ENCODE measurements at regions not wholly inside any gene's neighbourhood (a gene's known extent, or its start where the extent isn't known, plus 50 kb on each side); places are given as distances from the start of the nearest gene placed in this dataset.
"Not testable (repeated sequence)": the region's sequence is repeated elsewhere in the genome, so short reads cannot be mapped to it uniquely, and the experiment has no call there.

DNA sequence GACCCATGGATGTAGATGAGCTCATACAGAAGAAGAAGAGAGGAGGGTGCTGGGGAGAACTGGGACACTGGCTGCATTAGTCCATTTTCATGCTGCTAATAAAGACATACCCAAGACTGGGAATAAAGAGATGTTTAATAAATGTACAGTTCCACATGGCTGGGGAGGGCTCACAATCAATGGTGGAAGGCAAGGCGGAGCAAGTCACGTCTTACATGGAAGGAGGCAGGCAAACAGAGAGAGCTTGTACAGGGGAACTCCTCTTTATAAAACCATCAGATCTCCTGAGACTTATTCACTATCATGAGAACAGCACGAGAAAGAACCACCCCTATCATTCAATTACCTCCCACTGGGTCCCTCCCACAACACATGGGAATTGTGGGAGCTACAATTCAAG lies 625.5 kb downstream of the MATN1 start:
- not testable (repeated sequence) for TF ChIP-seq OSR1 (CRISPR knock-in tag; IDR thresholded peaks at IDR 0.05); ZFP3 (CRISPR knock-in tag; IDR thresholded peaks at IDR 0.05); ZNF70 (CRISPR knock-in tag; IDR thresholded peaks at IDR 0.05); CSDC2 (CRISPR knock-in tag; IDR thresholded peaks at IDR 0.05); ISL1 (CRISPR knock-in tag; IDR thresholded peaks at IDR 0.05); PPARA (CRISPR knock-in tag; IDR thresholded peaks at IDR 0.05; ENCODE audit: borderline replicate concordance)
- TF ChIP-seq, protein P1, sequence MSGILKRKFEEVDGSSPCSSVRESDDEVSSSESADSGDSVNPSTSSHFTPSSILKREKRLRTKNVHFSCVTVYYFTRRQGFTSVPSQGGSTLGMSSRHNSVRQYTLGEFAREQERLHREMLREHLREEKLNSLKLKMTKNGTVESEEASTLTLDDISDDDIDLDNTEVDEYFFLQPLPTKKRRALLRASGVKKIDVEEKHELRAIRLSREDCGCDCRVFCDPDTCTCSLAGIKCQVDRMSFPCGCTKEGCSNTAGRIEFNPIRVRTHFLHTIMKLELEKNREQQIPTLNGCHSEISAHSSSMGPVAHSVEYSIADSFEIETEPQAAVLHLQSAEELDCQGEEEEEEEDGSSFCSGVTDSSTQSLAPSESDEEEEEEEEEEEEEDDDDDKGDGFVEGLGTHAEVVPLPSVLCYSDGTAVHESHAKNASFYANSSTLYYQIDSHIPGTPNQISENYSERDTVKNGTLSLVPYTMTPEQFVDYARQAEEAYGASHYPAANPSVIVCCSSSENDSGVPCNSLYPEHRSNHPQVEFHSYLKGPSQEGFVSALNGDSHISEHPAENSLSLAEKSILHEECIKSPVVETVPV (CRISPR knock-in tag; IDR thresholded peaks at IDR 0.05): not testable (repeated sequence)
- TF ChIP-seq, protein P2, sequence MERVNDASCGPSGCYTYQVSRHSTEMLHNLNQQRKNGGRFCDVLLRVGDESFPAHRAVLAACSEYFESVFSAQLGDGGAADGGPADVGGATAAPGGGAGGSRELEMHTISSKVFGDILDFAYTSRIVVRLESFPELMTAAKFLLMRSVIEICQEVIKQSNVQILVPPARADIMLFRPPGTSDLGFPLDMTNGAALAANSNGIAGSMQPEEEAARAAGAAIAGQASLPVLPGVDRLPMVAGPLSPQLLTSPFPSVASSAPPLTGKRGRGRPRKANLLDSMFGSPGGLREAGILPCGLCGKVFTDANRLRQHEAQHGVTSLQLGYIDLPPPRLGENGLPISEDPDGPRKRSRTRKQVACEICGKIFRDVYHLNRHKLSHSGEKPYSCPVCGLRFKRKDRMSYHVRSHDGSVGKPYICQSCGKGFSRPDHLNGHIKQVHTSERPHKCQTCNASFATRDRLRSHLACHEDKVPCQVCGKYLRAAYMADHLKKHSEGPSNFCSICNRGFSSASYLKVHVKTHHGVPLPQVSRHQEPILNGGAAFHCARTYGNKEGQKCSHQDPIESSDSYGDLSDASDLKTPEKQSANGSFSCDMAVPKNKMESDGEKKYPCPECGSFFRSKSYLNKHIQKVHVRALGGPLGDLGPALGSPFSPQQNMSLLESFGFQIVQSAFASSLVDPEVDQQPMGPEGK (CRISPR knock-in tag; IDR thresholded peaks at IDR 0.05; ENCODE audit: borderline replicate concordance): not testable (repeated sequence)
